ENCODE measurements at regions not wholly inside any gene's neighbourhood (a gene's known extent, or its start where the extent isn't known, plus 50 kb on each side); places are given as distances from the start of the nearest gene placed in this dataset.
A peak's percentile ranks its signal among the peaks of the same experiment; 100 is the strongest.
"Not testable (repeated sequence)": the region's sequence is repeated elsewhere in the genome, so short reads cannot be mapped to it uniquely, and the experiment has no call there.

DNA sequence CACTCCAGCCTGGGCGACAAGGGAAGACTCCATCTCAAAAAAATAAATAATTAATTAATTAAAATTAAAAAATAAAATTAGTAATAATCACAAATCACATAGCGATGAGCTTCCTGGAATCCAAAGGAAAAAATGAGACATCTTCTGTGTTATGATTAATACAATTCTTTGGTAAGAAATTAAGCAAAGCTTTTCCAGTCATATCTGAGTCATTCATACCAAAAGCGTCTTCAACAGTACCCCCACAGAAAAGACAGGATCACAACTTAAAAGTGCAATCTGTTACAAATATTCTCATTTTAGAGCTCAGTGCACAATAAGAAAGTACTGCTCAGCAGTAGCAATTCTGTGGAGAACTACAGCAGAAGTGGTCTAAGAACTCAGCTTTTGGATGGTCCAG is 168.5 kb upstream of the MXRA5 start:
- H3K36me3 Mint-ChIP-seq = no peaks in the 10 kb centered on the region
- H3K9me3 Mint-ChIP-seq = no peaks in the 10 kb centered on the region
- H3K4me2 ChIP-seq = no peak overlapping the region
- H3K9ac ChIP-seq = no peak overlapping the region
- DNase-seq (ENCODE audit: low spot score) = no peak
- peaks cover 4% of the 10 kb centered on the region for H3K4me1 Mint-ChIP-seq
- no peaks in the 10 kb centered on the region for H3K9me3 ChIP-seq (ENCODE audit: low read depth)
- no peaks in the 10 kb centered on the region for H3K4me1 ChIP-seq
- H3K4me3 ChIP-seq = no peak overlapping the region
- no peak overlapping the region for H3K27ac ChIP-seq
- no peaks in the 10 kb centered on the region for H3K36me3 ChIP-seq
- H2AFZ ChIP-seq (replicated peaks) = no peak overlapping the region
- peaks cover 3% of the 10 kb centered on the region for H3K27me3 Mint-ChIP-seq (ENCODE audit: insufficient read depth, low read depth)
- no peak overlapping the region for H3K4me3 Mint-ChIP-seq
- no peak overlapping the region for H3K27ac Mint-ChIP-seq
- H3F3A ChIP-seq (ENCODE audit: low read depth) = peaks cover 4% of the 10 kb centered on the region
- no peaks in the 10 kb centered on the region for H3K27me3 ChIP-seq
- H3K79me2 ChIP-seq (ENCODE audit: low read depth) = no peaks in the 10 kb centered on the region
- H4K20me1 ChIP-seq (ENCODE audit: low read depth) = no peaks in the 10 kb centered on the region
- TF ChIP-seq, protein P1, sequence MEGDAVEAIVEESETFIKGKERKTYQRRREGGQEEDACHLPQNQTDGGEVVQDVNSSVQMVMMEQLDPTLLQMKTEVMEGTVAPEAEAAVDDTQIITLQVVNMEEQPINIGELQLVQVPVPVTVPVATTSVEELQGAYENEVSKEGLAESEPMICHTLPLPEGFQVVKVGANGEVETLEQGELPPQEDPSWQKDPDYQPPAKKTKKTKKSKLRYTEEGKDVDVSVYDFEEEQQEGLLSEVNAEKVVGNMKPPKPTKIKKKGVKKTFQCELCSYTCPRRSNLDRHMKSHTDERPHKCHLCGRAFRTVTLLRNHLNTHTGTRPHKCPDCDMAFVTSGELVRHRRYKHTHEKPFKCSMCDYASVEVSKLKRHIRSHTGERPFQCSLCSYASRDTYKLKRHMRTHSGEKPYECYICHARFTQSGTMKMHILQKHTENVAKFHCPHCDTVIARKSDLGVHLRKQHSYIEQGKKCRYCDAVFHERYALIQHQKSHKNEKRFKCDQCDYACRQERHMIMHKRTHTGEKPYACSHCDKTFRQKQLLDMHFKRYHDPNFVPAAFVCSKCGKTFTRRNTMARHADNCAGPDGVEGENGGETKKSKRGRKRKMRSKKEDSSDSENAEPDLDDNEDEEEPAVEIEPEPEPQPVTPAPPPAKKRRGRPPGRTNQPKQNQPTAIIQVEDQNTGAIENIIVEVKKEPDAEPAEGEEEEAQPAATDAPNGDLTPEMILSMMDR (IDR thresholded peaks at IDR 0.05) = no peak
- TF ChIP-seq EZH2 (IDR thresholded peaks at IDR 0.05) (no peak), EZH2phosphoT487 (IDR thresholded peaks at IDR 0.05) (no peak)

DNA sequence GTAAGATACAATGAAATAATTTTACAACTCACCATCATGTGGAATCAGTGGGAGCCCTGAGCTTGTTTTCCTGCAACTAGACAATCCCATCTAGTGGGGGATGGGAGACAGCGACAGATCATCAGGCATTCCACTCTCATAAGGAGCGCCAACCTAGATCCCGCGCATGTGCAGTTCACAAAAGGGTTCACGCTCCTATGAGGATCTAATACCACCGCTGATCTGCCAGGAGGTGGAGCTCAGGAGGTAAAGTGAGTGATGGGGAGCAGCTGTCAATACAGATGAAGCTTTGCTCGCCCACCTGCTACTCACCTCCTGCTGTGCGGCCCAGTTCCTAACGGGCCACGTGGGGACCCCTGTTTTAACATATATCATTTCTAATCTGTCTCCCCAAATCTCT is 165.7 kb upstream of the MXRA5 start:
- H3K9ac ChIP-seq; H3K4me3 ChIP-seq; H3K4me1 ChIP-seq; H3K27me3 Mint-ChIP-seq (ENCODE audit: insufficient read depth, low read depth); H3F3A ChIP-seq (ENCODE audit: low read depth); H3K36me3 Mint-ChIP-seq; H3K79me2 ChIP-seq (ENCODE audit: low read depth); H3K36me3 ChIP-seq; H3K27ac Mint-ChIP-seq; H3K9me3 Mint-ChIP-seq; H3K27me3 ChIP-seq; H3K9me3 ChIP-seq (ENCODE audit: low read depth); H3K4me1 Mint-ChIP-seq; H3K27ac ChIP-seq; H2AFZ ChIP-seq (replicated peaks); H4K20me1 ChIP-seq (ENCODE audit: low read depth); H3K4me3 Mint-ChIP-seq: not testable (repeated sequence)
- peak overlapping the region; percentile 22 for H3K4me2 ChIP-seq
- TF ChIP-seq, protein P1 (IDR thresholded peaks at IDR 0.05) = peak; percentile 28
- DNase-seq (ENCODE audit: low spot score) = peak; percentile 42

DNA sequence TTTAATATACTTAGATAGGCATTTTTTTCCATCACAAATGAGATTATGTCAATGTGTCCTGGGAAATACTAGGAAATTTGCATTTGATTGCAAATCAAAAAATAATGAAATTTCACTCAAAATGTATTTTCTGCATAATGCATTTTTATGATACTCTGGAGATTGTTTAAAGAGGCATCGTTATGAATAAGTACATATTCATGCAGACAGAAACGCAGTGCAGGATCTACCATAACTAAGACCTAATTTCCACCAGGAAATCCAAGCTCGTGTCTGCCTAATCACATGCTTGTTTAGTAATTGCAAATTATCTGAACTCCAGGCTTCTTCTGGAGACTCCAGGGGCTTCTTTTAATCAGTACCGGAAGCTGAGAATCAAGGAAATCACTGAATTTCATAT is 163.5 kb upstream of the MXRA5 start:
- Mint-ChIP-seq H3K9me3 (no peaks in the 10 kb centered on the region), H3K4me1 (no peaks in the 10 kb centered on the region), H3K36me3 (no peaks in the 10 kb centered on the region), H3K27me3 (ENCODE audit: insufficient read depth, low read depth) (peaks cover 3% of the 10 kb centered on the region), H3K27ac (no peak overlapping the region), H3K4me3 (no peak overlapping the region)
- Histone ChIP-seq H3K9ac (no peak overlapping the region), H4K20me1 (ENCODE audit: low read depth) (no peaks in the 10 kb centered on the region), H3F3A (ENCODE audit: low read depth) (peaks cover 4% of the 10 kb centered on the region), H2AFZ (replicated peaks) (no peak overlapping the region), H3K4me1 (no peaks in the 10 kb centered on the region), H3K4me2 (no peak overlapping the region), H3K9me3 (ENCODE audit: low read depth) (no peaks in the 10 kb centered on the region), H3K4me3 (no peak overlapping the region), H3K36me3 (no peaks in the 10 kb centered on the region), H3K27ac (no peak overlapping the region), H3K27me3 (no peaks in the 10 kb centered on the region), H3K79me2 (ENCODE audit: low read depth) (no peaks in the 10 kb centered on the region)
- DNase-seq (ENCODE audit: low spot score) = no peak
- TF ChIP-seq, protein P1 (IDR thresholded peaks at IDR 0.05) = no peak
- no peak for TF ChIP-seq EZH2phosphoT487 (IDR thresholded peaks at IDR 0.05)
- no peak for TF ChIP-seq EZH2 (IDR thresholded peaks at IDR 0.05)

DNA sequence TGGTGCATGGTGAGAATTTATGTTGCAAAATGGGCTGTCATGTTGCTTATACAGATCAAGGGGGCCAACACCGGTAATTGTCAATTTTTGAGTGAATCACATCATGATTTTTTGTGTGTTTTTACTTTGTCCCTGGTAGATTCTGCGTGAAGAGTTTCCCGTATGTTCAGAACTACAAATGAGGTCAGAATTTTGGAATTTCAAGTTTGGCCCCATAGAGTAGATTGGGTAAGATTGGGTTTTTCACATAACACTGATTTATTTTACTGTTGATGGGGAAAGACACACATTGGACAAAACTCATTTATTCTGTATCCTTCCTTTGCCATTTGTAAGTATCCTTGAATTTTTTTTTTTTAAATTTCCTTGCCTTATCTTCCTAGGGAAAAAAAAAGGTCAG is 158.5 kb upstream of the MXRA5 start:
- Histone ChIP-seq H3K36me3 (no peaks in the 10 kb centered on the region), H3K27ac (no peak overlapping the region), H3K4me1 (no peaks in the 10 kb centered on the region), H2AFZ (replicated peaks) (no peak overlapping the region), H3K9ac (no peak overlapping the region), H4K20me1 (ENCODE audit: low read depth) (no peaks in the 10 kb centered on the region), H3K79me2 (ENCODE audit: low read depth) (no peaks in the 10 kb centered on the region), H3K9me3 (ENCODE audit: low read depth) (no peaks in the 10 kb centered on the region), H3K4me3 (no peak overlapping the region), H3K27me3 (no peaks in the 10 kb centered on the region), H3F3A (ENCODE audit: low read depth) (no peaks in the 10 kb centered on the region), H3K4me2 (no peak overlapping the region)
- DNase-seq (ENCODE audit: low spot score) = no peak
- Mint-ChIP-seq H3K4me1 (peaks cover 8% of the 10 kb centered on the region), H3K9me3 (peaks cover 6% of the 10 kb centered on the region), H3K4me3 (no peak overlapping the region), H3K27me3 (ENCODE audit: insufficient read depth, low read depth) (peaks cover 6% of the 10 kb centered on the region), H3K27ac (no peak overlapping the region), H3K36me3 (no peaks in the 10 kb centered on the region)
- TF ChIP-seq, protein P1 (IDR thresholded peaks at IDR 0.05) = no peak
- TF ChIP-seq EZH2 (IDR thresholded peaks at IDR 0.05) (no peak), EZH2phosphoT487 (IDR thresholded peaks at IDR 0.05) (no peak)
